Right atrium auricular region (tissue), 2 donors: ENCODE measurements at regions not wholly inside any gene's neighbourhood (a gene's known extent, or its start where the extent isn't known, plus 50 kb on each side); places are given as distances from the start of the nearest gene placed in this dataset.

Source experiments
- DNase-seq: peaks from one replicate; pipeline ENCODE4 v3.0.0-alpha.2; 2019; ENCODE audit warnings: low spot score
- H3K27ac ChIP-seq, 2 donors: fragments of 200-600 bp; sonication (generic); 1 replicate in 1 of 2; 2 replicates in 1 of 2; pipeline ENCODE4 v1.5.1; 2016 to 2019
- H3K27me3 ChIP-seq, 2 donors: fragments of 200-600 bp; sonication (generic); one replicate each; pipeline versions ENCODE4 v1.5.1 to v1.6.0; 2017 to 2019
- H3K36me3 ChIP-seq: fragments of 200-600 bp; sonication (generic); one replicate; pipeline ENCODE4 v1.5.1; 2016
- H3K4me1 ChIP-seq, 2 donors: fragments of 200-600 bp; sonication (generic); one replicate each; pipeline versions ENCODE4 v1.5.1 to v1.6.0; 2017 to 2019
- H3K4me3 ChIP-seq, 2 donors: fragments of 200-600 bp; sonication (generic); 1 replicate in 1 of 2; 2 replicates in 1 of 2; pipeline ENCODE4 v1.5.1; 2017 to 2019; ENCODE audit warnings: mild to moderate bottlenecking in 1 of 2, moderate library complexity in 1 of 2
- H3K9me3 ChIP-seq, 2 donors: fragments of 200-600 bp; sonication (generic); one replicate each; pipeline ENCODE4 v1.5.1; 2019
- TF ChIP-seq, protein P1 (sequence below), 2 donors: fragments of 200-600 bp; sonication (generic); IDR thresholded peaks; one replicate each; pipeline ENCODE4 v1.5.1; 2019; ENCODE audit warnings: antibody characterized with exemption in 2 of 2

DNA sequence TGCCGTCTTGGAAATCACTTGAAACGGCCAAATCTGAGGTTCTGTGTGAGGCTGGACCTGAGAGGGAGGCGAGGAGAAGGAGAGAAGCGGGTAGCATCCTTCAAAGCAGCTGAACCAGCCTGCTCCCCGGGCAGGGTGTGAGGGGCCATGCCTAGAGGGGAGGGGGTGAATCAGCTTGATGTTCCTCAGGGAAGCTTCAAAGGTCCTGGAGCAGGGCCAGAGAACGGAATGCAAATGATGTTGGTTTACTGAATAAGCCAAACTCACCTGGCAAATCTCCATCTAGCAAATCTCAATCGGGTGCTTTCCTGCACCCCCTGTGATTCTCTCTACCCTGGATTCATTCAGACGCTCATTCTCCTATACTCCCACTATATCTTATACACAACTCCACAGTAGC is 226.9 kb downstream of the WDR11 start:
- no peaks in the 10 kb centered on the region for H3K27me3 ChIP-seq
- H3K4me3 ChIP-seq = no peak overlapping the region
- peaks cover 0 to 21% of the 10 kb centered on the region in 2 donors for H3K4me1 ChIP-seq
- no peaks in the 10 kb centered on the region for H3K9me3 ChIP-seq
- no peak overlapping the region for H3K27ac ChIP-seq
- TF ChIP-seq, protein P1, sequence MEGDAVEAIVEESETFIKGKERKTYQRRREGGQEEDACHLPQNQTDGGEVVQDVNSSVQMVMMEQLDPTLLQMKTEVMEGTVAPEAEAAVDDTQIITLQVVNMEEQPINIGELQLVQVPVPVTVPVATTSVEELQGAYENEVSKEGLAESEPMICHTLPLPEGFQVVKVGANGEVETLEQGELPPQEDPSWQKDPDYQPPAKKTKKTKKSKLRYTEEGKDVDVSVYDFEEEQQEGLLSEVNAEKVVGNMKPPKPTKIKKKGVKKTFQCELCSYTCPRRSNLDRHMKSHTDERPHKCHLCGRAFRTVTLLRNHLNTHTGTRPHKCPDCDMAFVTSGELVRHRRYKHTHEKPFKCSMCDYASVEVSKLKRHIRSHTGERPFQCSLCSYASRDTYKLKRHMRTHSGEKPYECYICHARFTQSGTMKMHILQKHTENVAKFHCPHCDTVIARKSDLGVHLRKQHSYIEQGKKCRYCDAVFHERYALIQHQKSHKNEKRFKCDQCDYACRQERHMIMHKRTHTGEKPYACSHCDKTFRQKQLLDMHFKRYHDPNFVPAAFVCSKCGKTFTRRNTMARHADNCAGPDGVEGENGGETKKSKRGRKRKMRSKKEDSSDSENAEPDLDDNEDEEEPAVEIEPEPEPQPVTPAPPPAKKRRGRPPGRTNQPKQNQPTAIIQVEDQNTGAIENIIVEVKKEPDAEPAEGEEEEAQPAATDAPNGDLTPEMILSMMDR (IDR thresholded peaks at IDR 0.05) = no peak
- no peak for DNase-seq
- no peaks in the 10 kb centered on the region for H3K36me3 ChIP-seq

DNA sequence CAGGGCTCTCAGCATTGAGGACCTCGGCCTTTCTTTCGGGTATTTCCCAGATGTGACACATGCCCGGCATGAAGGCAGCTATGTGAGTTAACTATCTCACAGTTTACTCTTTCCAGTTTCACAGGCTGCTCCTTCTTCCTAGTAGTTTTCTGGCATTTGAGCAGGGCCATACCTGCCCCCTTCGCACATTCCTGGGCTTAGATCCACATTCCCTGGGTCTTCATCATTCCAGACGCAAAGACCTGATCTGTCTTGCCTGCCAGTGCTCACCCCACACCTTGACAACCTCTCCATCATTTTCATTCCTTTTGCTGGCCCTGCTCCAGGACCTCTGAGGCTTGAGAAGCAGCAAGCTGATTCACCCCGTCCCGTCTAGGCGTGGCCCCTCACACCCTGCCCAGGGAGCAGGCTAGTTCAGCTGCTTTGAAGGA is 227.5 kb downstream of the WDR11 start:
- Histone ChIP-seq H3K4me1 (peaks cover 0 to 21% of the 10 kb centered on the region in 2 donors), H3K27ac (no peak overlapping the region), H3K4me3 (no peak overlapping the region), H3K36me3 (no peaks in the 10 kb centered on the region), H3K9me3 (no peaks in the 10 kb centered on the region), H3K27me3 (no peaks in the 10 kb centered on the region)
- TF ChIP-seq, protein P1 (IDR thresholded peaks at IDR 0.05) = no peak
- no peak for DNase-seq

DNA sequence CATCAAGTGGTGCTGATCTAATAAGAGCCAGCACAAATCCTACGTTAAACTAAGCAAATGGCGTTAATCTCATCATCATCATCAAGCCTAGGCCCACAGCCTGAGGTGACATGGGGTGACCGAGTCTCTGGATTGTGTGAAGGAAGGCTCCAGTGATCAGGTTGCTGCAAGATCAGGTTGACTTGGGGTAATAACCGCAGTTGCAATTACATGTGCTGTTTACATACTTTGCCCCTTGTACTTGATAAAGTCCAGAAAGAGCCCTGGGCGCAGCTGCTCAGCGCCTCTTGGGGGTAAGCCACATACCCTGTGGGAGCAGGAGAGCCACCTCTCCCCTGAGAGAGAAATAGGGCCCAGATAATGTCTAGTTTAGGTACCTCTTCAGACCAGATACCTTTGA is 228.1 kb downstream of the WDR11 start:
- TF ChIP-seq, protein P1 (IDR thresholded peaks at IDR 0.05) = no peak
- Histone ChIP-seq H3K4me1 (peaks cover 0 to 21% of the 10 kb centered on the region in 2 donors), H3K9me3 (no peaks in the 10 kb centered on the region), H3K36me3 (no peaks in the 10 kb centered on the region), H3K27me3 (no peaks in the 10 kb centered on the region), H3K27ac (no peak overlapping the region), H3K4me3 (no peak overlapping the region)
- DNase-seq = no peak

DNA sequence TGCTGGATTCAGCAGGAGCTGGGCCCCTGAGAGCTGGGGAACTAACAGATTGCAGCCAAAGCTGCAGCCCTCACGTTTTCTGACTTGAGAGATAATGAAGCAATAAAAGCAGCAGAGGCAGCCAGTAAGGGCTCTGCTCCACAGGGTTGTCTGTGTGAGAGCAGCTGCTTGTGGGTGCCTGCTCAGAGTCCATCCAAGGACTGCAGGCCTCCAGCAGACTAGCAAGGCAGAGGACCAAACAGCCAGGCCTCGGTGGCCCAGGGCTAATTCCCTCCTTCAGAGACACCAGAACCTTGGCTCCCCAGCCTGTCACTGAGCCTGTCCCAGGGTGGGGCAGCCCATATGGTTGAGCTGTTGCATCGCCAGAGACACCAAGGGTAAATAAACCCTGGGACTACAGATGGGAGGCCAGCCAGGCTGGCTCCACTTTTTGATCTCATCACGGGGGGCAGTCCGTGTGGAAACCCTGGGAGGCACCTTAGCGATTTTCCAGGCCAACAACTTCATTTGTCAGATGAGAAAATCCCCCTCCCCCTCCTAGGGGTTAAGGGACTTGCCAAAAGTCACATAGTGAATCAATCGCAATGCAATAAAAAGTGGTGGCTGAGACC is 229.2 kb downstream of the WDR11 start:
- TF ChIP-seq, protein P1 (IDR thresholded peaks at IDR 0.05) = no peak
- H3K27me3 ChIP-seq = no peaks in the 10 kb centered on the region
- DNase-seq = peak; percentile 63
- H3K27ac ChIP-seq = no peak overlapping the region
- peaks cover 0 to 21% of the 10 kb centered on the region in 2 donors for H3K4me1 ChIP-seq
- no peaks in the 10 kb centered on the region for H3K9me3 ChIP-seq
- H3K4me3 ChIP-seq = no peak overlapping the region
- no peaks in the 10 kb centered on the region for H3K36me3 ChIP-seq

DNA sequence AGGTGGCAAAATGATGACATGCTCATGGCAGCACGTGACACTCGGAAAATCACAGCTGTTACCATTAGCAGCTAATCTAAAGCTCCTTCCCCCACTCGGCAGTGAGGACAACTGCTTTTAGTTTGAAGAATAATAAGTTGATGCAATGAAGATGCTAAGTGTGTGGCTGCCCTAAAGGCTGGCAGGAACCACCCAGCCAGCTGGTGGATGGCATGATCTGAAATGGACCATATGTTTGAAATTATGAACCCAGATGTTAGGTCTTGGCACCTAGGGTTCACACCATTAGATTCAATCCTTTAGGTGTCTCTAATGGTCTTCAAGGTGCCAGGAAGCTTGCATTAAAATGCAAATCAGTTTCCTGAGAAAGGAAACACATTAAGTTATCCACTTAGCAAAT is 230.1 kb downstream of the WDR11 start:
- H3K27ac ChIP-seq = no peak overlapping the region
- no peak for DNase-seq
- H3K4me3 ChIP-seq = no peak overlapping the region
- no peaks in the 10 kb centered on the region for H3K27me3 ChIP-seq
- peaks cover 0 to 21% of the 10 kb centered on the region in 2 donors for H3K4me1 ChIP-seq
- no peaks in the 10 kb centered on the region for H3K9me3 ChIP-seq
- TF ChIP-seq, protein P1 (IDR thresholded peaks at IDR 0.05) = no peak
- no peaks in the 10 kb centered on the region for H3K36me3 ChIP-seq

DNA sequence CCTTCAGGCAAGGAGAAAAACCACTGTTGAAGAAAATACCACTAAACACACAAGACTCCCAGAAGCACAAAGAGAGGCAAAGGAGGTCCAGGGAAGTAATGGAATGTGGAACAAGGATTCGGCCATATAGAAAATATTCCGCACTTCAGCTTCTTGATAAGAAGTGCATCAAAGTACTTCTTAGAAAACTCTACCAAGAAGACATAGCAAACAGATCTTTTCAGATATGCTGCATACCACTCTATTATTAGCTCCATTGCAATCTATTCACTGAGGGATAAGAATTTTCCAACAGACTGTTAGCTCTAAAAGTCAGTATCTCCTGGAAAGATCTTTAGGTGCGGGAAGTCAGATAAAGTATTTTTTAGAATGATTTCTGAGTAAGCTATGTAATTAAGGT is 231.8 kb downstream of the WDR11 start:
- no peaks in the 10 kb centered on the region for H3K36me3 ChIP-seq
- H3K27ac ChIP-seq = no peak overlapping the region
- H3K4me1 ChIP-seq = peaks cover 0 to 8% of the 10 kb centered on the region in 2 donors
- DNase-seq = no peak
- no peaks in the 10 kb centered on the region for H3K27me3 ChIP-seq
- H3K9me3 ChIP-seq = no peaks in the 10 kb centered on the region
- TF ChIP-seq, protein P1 (IDR thresholded peaks at IDR 0.05) = no peak
- H3K4me3 ChIP-seq = no peak overlapping the region
